Posterior vena cava (tissue), 2 donors: ENCODE measurements at regions not wholly inside any gene's neighbourhood (a gene's known extent, or its start where the extent isn't known, plus 50 kb on each side); places are given as distances from the start of the nearest gene placed in this dataset.
"Not testable (repeated sequence)": the region's sequence is repeated elsewhere in the genome, so short reads cannot be mapped to it uniquely, and the experiment has no call there.

Experiments used
- DNase-seq: peaks from one replicate; pipeline ENCODE4 v3.0.0-alpha.2; 2020; ENCODE audit warnings: low spot score
- intact Hi-C, 2 donors: fragments of 100-400 bp; cut with DNase I; formaldehyde crosslinking; loops; one replicate each; pipeline versions ENCODE4 v1.14.1 to v1.14.2; 2022 to 2023
- donor health status: DM: yes; HTN: yes; CAD: no.
- donor health status: DM: yes; HTN: yes; CAD: no.

GRCh38 chr12:8385431-8385830, 70.3 kb upstream of the CLEC6A start:
- DNase-seq, intact Hi-C loops: not testable (repeated sequence)

DNA sequence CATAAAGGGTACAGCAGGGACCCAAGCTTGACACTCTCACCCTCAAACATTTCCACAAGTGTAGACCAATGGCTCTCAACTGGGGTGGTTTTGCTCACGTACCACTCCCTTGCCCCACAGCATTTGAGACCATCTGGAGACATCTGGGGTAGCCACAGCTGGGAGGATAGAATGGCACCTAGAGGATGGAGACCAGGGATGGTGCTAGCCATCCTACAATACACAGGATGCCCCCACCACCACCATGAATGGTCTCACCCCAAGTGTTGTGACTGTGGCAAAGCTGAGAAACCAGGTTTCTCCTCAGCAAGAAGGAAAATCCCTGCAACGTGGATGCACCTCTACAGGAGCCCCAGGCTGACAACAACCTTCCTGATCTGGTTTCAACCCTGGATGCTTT, 69.1 kb upstream of the CLEC6A start:
- intact Hi-C loops, DNase-seq: not testable (repeated sequence)

DNA sequence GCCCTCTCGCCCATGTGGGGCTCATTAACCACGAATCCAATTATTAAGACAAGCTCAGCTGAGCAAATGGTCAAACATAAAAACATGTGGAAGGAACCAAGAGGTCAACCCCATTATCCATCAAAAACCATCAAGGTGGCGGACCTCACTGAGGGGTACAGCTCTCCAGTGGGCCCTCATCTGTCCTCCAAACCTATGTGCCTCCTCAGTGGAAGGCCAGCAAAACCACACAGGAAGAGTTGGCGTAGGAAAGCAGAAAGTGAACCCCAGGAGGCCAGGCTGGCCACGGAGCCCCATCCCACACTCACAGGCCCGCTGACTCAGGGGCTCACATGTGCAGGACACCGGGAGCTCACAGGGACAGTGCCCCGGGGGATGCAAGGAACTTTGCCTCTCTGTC, 66.5 kb upstream of the CLEC6A start:
- intact Hi-C loops, DNase-seq: not testable (repeated sequence)

DNA sequence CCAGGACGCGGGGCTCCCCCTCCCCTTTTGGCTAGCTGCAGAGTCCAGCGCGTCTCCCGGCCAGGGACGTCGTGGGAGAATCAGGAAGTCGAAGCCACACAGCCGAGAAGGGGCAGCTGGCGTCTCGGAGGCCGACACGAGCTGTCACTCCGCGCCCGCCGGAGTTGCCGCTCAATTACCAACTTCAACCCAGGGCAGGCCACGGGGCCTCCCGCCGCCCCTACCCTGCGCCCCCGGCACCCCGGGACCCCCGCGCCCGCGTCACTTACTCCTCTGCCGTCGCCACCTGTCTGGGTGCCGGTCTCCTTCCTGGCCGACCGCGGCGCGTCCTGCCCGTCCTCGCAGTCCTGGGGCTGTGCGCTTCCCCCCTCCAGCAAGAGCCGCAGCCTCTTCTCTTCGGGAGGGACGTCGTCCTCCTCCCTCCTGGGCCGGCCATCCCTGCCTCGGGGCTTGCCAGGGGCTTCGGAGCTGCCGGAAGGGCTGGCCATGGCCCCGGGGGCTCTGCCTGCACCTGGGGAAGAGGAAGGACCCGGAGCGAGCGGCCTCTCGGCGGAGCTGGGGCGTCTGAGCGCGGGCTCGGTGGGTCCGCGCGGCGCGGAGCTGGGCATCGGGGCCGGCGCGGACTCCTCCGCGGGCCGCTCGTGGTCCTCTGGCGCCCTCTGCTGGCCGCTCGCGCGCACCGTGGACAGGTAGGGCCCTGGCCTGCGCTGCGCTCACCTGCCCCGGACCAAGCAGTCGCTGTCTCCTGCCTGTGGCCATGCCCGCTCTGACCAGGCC, 65.6 kb upstream of the CLEC6A start:
- intact Hi-C loops, DNase-seq: not testable (repeated sequence)

DNA sequence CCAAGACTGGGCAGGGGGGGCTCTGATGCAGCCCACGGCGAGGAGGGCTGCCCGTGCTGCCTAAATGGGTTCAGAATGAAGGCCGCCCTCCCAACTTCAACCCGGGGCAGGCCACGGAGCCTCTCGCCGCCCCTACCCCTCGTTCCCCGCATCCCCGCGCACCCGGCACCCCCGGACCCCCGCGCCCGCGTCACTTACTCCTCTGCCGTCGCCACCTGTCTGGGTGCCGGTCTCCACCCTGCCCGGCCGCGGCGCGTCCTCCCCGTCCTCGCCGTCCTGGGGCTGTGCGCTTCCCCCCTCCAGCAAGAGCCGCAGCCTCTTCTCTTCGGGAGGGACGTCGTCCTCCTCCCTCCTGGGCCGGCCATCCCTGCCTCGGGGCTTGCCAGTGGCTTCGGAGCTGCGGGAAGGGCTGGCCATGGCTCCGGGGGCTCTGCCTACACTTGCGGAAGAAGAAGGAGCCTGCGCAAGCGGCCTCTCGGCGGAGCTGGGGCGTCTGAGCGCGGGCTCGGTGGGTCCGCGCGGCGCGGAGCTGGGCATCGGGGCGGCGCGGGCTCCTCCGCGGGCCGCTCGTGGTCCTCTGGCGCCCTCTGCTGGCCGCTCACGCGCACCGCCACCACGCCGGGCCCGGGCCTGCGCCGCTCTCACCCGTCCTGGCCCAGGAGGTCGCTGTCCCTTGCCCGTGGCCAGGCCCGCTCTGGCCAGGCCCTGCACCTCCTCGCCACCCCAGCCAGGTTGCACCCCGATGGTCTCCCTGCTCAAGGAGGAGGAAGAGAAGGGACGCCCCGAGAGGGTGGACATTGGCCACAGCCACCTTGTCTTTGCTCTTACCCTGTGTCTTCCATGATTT, 59.3 kb upstream of the CLEC6A start:
- peak; percentile 91 for DNase-seq

DNA sequence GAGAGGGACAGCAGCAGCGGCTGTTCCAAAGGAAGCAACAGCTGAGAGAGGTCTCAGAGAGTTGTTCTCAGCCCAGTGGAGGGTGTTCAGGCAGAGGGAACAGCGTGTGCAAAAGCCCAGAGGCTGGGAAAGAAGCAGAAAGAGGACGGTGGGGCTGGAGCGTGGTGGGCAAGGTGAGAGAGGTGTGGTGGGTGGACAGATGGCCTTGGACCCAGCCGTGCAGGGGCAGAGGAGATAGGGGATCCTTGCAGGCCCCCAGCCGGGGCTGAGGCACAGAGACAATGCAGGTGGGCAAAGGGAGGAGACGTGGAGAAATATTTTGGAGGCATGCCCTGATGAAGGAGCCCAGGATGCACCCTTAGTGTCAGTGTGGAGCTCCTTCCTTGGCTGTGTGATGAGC, 58.4 kb upstream of the CLEC6A start:
- intact Hi-C loops, DNase-seq: not testable (repeated sequence)

More for the DNA sequence above, 59.3 kb upstream of the CLEC6A start:
- intact Hi-C loops = not testable (repeated sequence)

DNA sequence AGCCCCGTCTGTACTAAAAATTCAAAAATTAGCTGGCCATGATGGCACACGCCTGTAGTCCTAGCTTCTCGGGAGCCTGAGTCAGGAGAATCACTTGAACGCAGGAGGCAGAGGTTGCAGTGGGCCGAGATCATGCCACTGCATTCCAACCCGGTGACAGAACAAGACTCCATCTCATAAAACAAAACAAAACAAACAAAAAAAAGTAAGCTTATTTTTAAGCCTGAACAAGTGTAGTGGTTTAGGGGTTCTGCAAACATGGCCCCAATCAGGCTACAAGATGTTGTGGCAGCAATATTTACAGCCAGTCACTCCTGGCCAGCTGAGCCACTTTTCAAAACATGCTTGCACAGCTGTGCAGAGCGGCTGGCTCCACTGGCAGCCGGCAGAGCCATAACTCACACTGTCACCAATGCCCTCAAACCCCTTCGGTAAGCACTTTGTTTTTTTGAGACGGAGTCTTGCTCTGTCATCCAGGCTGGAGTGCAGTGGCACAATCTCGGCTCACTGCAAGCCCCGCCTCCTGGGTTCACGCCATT, 56.2 kb upstream of the CLEC6A start:
- intact Hi-C loops, DNase-seq: not testable (repeated sequence)

- intact Hi-C loops = not testable (repeated sequence)
- peak; percentile 26 for DNase-seq
These were observed 51.9 kb upstream of the CLEC6A start for GRCh38 chr12:8403834-8404233.

DNA sequence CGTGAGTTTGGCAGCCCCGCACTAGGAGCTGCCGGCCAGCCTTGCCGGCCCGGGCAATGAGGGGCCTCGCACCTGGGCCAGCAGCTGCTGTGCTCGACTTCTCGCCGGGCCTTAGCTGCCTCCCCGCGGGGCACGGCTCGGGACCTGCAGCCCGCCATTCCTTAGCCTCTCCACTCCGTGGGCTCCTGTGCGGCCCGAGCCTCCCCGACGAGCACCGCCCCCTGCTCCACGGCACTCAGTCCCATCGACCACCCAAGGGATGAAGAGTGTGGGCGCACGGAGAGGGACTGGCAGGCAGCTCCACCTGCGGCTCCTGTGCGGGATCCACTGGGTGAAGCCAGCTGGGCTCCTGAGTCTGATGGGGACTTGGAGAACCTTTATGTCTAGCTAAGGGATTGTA, 51.4 kb upstream of the CLEC6A start:
- DNase-seq = peak; percentile 74

More for the DNA sequence above, 51.4 kb upstream of the CLEC6A start:
- intact Hi-C loops = not testable (repeated sequence)
